Stimulated activated naive B cell treated with anti-CD40 and anti-IgM and Interleukin-4, amounts not matched to agents 10 μg/mL and 1 μg/mL and 100 μg/mL, for 72 hours (primary cell): ENCODE measurements at regions not wholly inside any gene's neighbourhood (a gene's known extent, or its start where the extent isn't known, plus 50 kb on each side); places are given as distances from the start of the nearest gene placed in this dataset.

Experiments used
- ATAC-seq, 2 donors: fragments of 150-1000 bp; cut with Tn5 transposase; replicated peaks; 2 replicates each; pipeline ENCODE4 v1.10.0; 2021; ENCODE audit warnings: moderate library complexity in 1 of 2
- DNase-seq: peaks from one replicate; pipeline ENCODE4 v3.0.0; 2021
- H3K27ac Mint-ChIP-seq: one replicate; pipeline ENCODE4 v1.8.0; 2022; ENCODE audit warnings: mild to moderate bottlenecking, mixed read lengths
- H3K27me3 Mint-ChIP-seq, 2 donors: one replicate each; pipeline ENCODE4 v1.8.0; 2022; ENCODE audit warnings: mixed read lengths in 2 of 2
- H3K36me3 Mint-ChIP-seq, 2 donors: one replicate each; pipeline ENCODE4 v1.8.0; 2022; ENCODE audit warnings: mixed read lengths in 2 of 2, mild to moderate bottlenecking in 1 of 2
- H3K4me1 Mint-ChIP-seq, 2 donors: one replicate each; pipeline ENCODE4 v1.8.0; 2022; ENCODE audit warnings: mixed read lengths in 2 of 2, mild to moderate bottlenecking in 1 of 2
- H3K4me3 Mint-ChIP-seq, 2 donors: one replicate each; pipeline ENCODE4 v1.8.0; 2022; ENCODE audit warnings: mild to moderate bottlenecking in 2 of 2, mixed read lengths in 2 of 2, moderate library complexity in 1 of 2
- H3K9me3 Mint-ChIP-seq, 2 donors: one replicate each; pipeline ENCODE4 v1.8.0; 2022; ENCODE audit warnings: mixed read lengths in 2 of 2, mild to moderate bottlenecking in 1 of 2

GRCh38 chr2:238655198-238655860 is 192.6 kb upstream of the TWIST2 start:
- Mint-ChIP-seq H3K27ac (no peak overlapping the region), H3K4me1 (no peaks in the 10 kb centered on the region), H3K9me3 (peaks cover 0 to 4% of the 10 kb centered on the region in 2 donors), H3K4me3 (no peak overlapping the region), H3K36me3 (no peaks in the 10 kb centered on the region), H3K27me3 (peaks cover 0 to 8% of the 10 kb centered on the region in 2 donors)
- ATAC-seq = no peak
- no peak for DNase-seq

GRCh38 chr2:238655974-238656722 is 191.7 kb upstream of the TWIST2 start:
- Mint-ChIP-seq H3K4me3 (no peak overlapping the region), H3K9me3 (peaks cover 0 to 3% of the 10 kb centered on the region in 2 donors), H3K27me3 (peaks cover 0 to 8% of the 10 kb centered on the region in 2 donors), H3K4me1 (no peaks in the 10 kb centered on the region), H3K36me3 (no peaks in the 10 kb centered on the region), H3K27ac (no peak overlapping the region)
- ATAC-seq = no peak
- no peak for DNase-seq

GRCh38 chr2:238657132-238658053 is 190.5 kb upstream of the TWIST2 start:
- no peak for ATAC-seq
- H3K9me3 Mint-ChIP-seq = peaks cover 0 to 5% of the 10 kb centered on the region in 2 donors

GRCh38 chr2:238658054-238658407 is 189.9 kb upstream of the TWIST2 start:
- no peak for ATAC-seq
- DNase-seq = no peak
- no peaks in the 10 kb centered on the region for H3K27me3 Mint-ChIP-seq
- no peaks in the 10 kb centered on the region for H3K4me1 Mint-ChIP-seq
- H3K9me3 Mint-ChIP-seq = peaks cover 0 to 7% of the 10 kb centered on the region in 2 donors
- no peaks in the 10 kb centered on the region for H3K36me3 Mint-ChIP-seq
- H3K27ac Mint-ChIP-seq = no peak overlapping the region
- no peak overlapping the region for H3K4me3 Mint-ChIP-seq

More at GRCh38 chr2:238657132-238658053, 190.5 kb upstream of the TWIST2 start:
- H3K27ac Mint-ChIP-seq = no peak overlapping the region
- H3K4me3 Mint-ChIP-seq = no peak overlapping the region
- no peaks in the 10 kb centered on the region for H3K36me3 Mint-ChIP-seq
- H3K4me1 Mint-ChIP-seq = no peaks in the 10 kb centered on the region
- peaks cover 0 to 4% of the 10 kb centered on the region in 2 donors for H3K27me3 Mint-ChIP-seq
- no peak for DNase-seq

- Mint-ChIP-seq H3K36me3 (no peaks in the 10 kb centered on the region), H3K4me1 (no peaks in the 10 kb centered on the region), H3K9me3 (peaks cover 2 to 7% of the 10 kb centered on the region in 2 donors), H3K4me3 (no peak overlapping the region), H3K27me3 (peaks cover 0 to 2% of the 10 kb centered on the region in 2 donors), H3K27ac (no peak overlapping the region)
- DNase-seq = no peak
- no peak for ATAC-seq
These were observed 189.1 kb upstream of the TWIST2 start for GRCh38 chr2:238658820-238659219.

GRCh38 chr2:238659231-238659630 is 188.7 kb upstream of the TWIST2 start:
- H3K27ac Mint-ChIP-seq = no peak overlapping the region
- H3K4me1 Mint-ChIP-seq = no peaks in the 10 kb centered on the region
- H3K27me3 Mint-ChIP-seq = peaks cover 0 to 7% of the 10 kb centered on the region in 2 donors
- H3K9me3 Mint-ChIP-seq = peaks cover 4 to 9% of the 10 kb centered on the region in 2 donors
- DNase-seq (no peak), ATAC-seq (no peak)
- no peak overlapping the region for H3K4me3 Mint-ChIP-seq
- no peaks in the 10 kb centered on the region for H3K36me3 Mint-ChIP-seq

- no peak for ATAC-seq
- H3K4me1 Mint-ChIP-seq = no peaks in the 10 kb centered on the region
- H3K27me3 Mint-ChIP-seq = peaks cover 0 to 15% of the 10 kb centered on the region in 2 donors
- DNase-seq = no peak
- H3K4me3 Mint-ChIP-seq = no peak overlapping the region
- peaks cover 4 to 15% of the 10 kb centered on the region in 2 donors for H3K9me3 Mint-ChIP-seq
- H3K27ac Mint-ChIP-seq = no peak overlapping the region
- H3K36me3 Mint-ChIP-seq = no peaks in the 10 kb centered on the region
These were observed 184.3 kb upstream of the TWIST2 start for GRCh38 chr2:238663586-238663985.

- peaks cover 3 to 15% of the 10 kb centered on the region in 2 donors for H3K27me3 Mint-ChIP-seq
- DNase-seq = no peak
- H3K9me3 Mint-ChIP-seq = peaks cover 14 to 19% of the 10 kb centered on the region in 2 donors
- no peaks in the 10 kb centered on the region for H3K36me3 Mint-ChIP-seq
- no peak for ATAC-seq
- no peak overlapping the region for H3K27ac Mint-ChIP-seq
- H3K4me3 Mint-ChIP-seq = no peak overlapping the region
- H3K4me1 Mint-ChIP-seq = no peaks in the 10 kb centered on the region
These were observed 182.0 kb upstream of the TWIST2 start for GRCh38 chr2:238665919-238666318.

- Mint-ChIP-seq H3K27me3 (peaks cover 3 to 15% of the 10 kb centered on the region in 2 donors), H3K9me3 (peaks cover 15 to 17% of the 10 kb centered on the region in 2 donors), H3K27ac (no peak overlapping the region), H3K36me3 (no peaks in the 10 kb centered on the region), H3K4me1 (no peaks in the 10 kb centered on the region), H3K4me3 (no peak overlapping the region)
- DNase-seq (no peak), ATAC-seq (no peak)
These were observed 181.3 kb upstream of the TWIST2 start for GRCh38 chr2:238666543-238666942.

- H3K27me3 Mint-ChIP-seq = peaks cover 3 to 15% of the 10 kb centered on the region in 2 donors
- H3K4me1 Mint-ChIP-seq = no peaks in the 10 kb centered on the region
- ATAC-seq = no peak
- no peak for DNase-seq
- no peak overlapping the region for H3K4me3 Mint-ChIP-seq
- H3K27ac Mint-ChIP-seq = no peak overlapping the region
- H3K9me3 Mint-ChIP-seq = peaks cover 15 to 17% of the 10 kb centered on the region in 2 donors
- H3K36me3 Mint-ChIP-seq = no peaks in the 10 kb centered on the region
These were observed 180.9 kb upstream of the TWIST2 start for GRCh38 chr2:238667008-238667407.

GRCh38 chr2:238667639-238668038 is 180.2 kb upstream of the TWIST2 start:
- H3K4me1 Mint-ChIP-seq = no peaks in the 10 kb centered on the region
- no peak for ATAC-seq
- peaks cover 15 to 17% of the 10 kb centered on the region in 2 donors for H3K9me3 Mint-ChIP-seq

GRCh38 chr2:238668426-238668825 is 179.5 kb upstream of the TWIST2 start:
- ATAC-seq = no peak
- H3K9me3 Mint-ChIP-seq = peaks cover 15% of the 10 kb centered on the region in 2 donors
- H3K36me3 Mint-ChIP-seq = no peaks in the 10 kb centered on the region
- H3K27ac Mint-ChIP-seq = no peak overlapping the region
- no peaks in the 10 kb centered on the region for H3K4me1 Mint-ChIP-seq
- no peak overlapping the region for H3K4me3 Mint-ChIP-seq
- H3K27me3 Mint-ChIP-seq = peaks cover 3 to 15% of the 10 kb centered on the region in 2 donors
- DNase-seq = no peak

More at GRCh38 chr2:238667639-238668038, 180.2 kb upstream of the TWIST2 start:
- H3K36me3 Mint-ChIP-seq = no peaks in the 10 kb centered on the region
- H3K4me3 Mint-ChIP-seq = no peak overlapping the region
- DNase-seq = no peak
- H3K27ac Mint-ChIP-seq = no peak overlapping the region
- H3K27me3 Mint-ChIP-seq = peaks cover 3 to 15% of the 10 kb centered on the region in 2 donors

GRCh38 chr2:238669046-238669445 is 178.8 kb upstream of the TWIST2 start:
- Mint-ChIP-seq H3K27me3 (peaks cover 3 to 11% of the 10 kb centered on the region in 2 donors), H3K27ac (no peak overlapping the region), H3K9me3 (peaks cover 11 to 13% of the 10 kb centered on the region in 2 donors), H3K36me3 (no peaks in the 10 kb centered on the region), H3K4me1 (no peaks in the 10 kb centered on the region), H3K4me3 (no peak overlapping the region)
- no peak for DNase-seq
- no peak for ATAC-seq

- DNase-seq = no peak
- Mint-ChIP-seq H3K4me1 (no peaks in the 10 kb centered on the region), H3K27me3 (peaks cover 3 to 5% of the 10 kb centered on the region in 2 donors), H3K27ac (no peak overlapping the region), H3K36me3 (no peaks in the 10 kb centered on the region), H3K4me3 (no peak overlapping the region), H3K9me3 (peaks cover 11 to 13% of the 10 kb centered on the region in 2 donors)
- ATAC-seq = no peak
These were observed 178.3 kb upstream of the TWIST2 start for GRCh38 chr2:238669581-238670080.
